ENCODE measurements at regions not wholly inside any gene's neighbourhood (a gene's known extent, or its start where the extent isn't known, plus 50 kb on each side); places are given as distances from the start of the nearest gene placed in this dataset.

DNA sequence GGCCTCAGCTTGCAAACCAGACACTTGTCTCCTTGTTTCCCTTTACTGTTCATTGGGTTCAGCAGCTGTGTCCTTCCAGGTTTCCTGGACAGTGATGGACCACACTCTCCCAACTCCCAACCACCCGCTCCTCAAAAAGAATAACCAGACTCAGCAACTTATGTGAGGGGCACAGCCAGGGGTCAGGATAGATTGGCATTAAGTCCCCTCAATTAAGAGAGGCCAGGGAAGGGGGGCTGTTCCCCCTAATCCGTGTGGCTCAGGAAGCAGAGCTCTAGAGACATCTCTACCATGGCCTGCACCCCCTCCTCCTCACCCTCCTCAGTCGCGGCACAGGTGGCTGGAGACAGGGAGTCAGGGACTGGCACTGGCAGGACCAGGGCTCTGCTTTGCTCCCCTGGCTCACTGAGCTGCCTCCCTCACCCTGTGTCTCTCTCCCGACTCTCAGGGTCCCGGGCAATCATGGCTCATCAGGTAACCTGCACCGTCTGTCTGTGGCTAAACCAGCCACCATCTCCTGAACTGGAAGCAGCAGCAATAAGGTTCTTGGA is 111.7 kb downstream of the ZNF280B start:
- no peak for DNase-seq (ENCODE audit: low read depth)

- DNase-seq (ENCODE audit: low read depth): no peak
These were observed 111.2 kb downstream of the ZNF280B start for GRCh38 chr22:22397292-22397870.

DNA sequence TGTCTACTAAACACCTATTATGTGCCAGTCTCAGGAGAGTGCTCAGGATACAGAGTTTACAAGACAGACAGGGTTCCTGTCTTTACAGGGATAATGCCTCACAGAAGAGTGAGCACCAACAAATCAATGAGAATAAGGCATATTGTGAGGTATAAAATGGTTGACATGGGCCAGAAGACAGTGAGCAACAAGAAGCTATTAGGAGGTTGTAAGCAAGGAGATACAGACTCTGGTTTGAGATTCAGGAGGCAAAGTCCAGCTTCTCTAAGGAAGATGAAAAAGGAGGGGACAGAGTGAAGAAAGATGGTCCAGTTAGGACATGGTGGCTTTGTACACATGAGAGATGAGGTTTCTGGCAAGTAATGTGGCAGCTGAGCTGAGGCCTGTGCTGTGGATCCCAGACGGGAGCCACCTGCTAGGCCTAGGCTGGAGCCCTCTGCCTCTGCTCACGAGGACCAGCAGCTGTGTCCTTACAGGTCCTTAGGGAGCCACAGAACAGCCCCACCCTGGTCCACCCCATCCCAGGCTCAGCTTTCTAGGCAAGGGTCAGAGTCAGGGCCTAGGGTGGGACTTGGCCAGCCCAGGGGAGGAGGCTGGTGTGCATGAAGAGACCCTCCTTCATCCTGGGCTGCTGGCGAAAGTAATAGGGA is 110.5 kb downstream of the ZNF280B start:
- no peak for DNase-seq (ENCODE audit: low read depth)

- DNase-seq (ENCODE audit: low read depth): no peak
These were observed 109.8 kb downstream of the ZNF280B start for GRCh38 chr22:22398530-22399327.

GRCh38 chr22:22400099-22400498 is 108.4 kb downstream of the ZNF280B start:
- DNase-seq (ENCODE audit: low read depth): no peak

DNA sequence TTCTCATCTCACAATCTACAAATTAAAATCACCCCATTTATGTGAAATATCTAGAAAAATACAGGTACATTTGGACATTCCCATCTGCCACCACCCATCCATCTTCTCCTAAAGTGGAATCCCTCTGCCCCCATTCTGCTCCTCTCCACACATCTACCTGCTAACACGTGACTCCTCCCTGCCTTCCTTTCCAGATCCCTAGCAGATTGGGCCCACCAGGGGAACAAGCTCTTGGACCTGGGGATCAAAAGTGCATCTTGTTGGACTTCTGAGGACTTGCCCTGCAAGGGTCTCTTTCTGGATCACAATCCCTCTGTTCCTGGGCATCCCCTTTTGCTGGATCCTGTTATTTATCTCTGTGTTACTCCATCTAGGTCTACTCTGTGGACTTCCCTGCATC is 107.6 kb downstream of the ZNF280B start:
- DNase-seq (ENCODE audit: low read depth): no peak

- no peak for DNase-seq (ENCODE audit: low read depth)
These were observed 107.2 kb downstream of the ZNF280B start for GRCh38 chr22:22401381-22401780.

DNA sequence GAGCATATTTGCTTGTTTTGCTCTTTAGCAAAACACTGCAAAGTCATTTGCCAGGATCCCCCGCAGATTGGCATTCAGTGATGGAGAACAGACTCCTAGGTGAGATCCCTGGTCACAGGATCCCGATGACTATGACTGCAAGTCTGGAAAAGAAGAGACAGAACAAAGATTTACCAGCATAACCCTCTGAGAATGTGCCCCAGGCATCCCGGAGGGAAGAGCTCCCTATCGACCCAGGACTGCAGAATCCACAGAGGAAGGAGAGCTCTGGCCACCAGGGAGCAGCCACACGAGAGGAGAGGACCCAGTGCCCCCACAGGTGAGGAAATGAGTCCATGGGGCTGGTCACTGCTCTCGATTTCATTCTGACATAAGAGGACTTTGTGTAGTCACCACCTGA is 105.2 kb downstream of the ZNF280B start:
- no peak for DNase-seq (ENCODE audit: low read depth)

DNA sequence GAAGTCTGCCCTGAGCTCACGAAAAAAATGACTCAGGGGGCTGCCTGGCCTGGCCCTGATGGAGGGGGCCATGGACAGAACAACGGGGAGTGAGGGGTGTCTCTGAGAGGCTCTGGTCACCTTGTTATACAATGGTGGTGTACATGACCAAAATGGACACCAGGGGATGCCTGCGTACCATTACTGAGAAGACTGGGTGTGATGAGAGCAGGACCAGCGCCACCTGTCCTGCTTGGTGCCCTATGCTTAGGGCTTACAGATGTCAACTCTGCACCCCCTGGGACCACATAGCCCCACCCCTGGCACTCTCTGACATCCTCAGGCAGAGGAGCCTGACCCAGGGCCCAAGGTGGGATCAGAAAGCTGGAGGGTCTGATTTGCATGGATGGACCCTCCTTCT is 104.8 kb downstream of the ZNF280B start:
- DNase-seq (ENCODE audit: low read depth): no peak

DNA sequence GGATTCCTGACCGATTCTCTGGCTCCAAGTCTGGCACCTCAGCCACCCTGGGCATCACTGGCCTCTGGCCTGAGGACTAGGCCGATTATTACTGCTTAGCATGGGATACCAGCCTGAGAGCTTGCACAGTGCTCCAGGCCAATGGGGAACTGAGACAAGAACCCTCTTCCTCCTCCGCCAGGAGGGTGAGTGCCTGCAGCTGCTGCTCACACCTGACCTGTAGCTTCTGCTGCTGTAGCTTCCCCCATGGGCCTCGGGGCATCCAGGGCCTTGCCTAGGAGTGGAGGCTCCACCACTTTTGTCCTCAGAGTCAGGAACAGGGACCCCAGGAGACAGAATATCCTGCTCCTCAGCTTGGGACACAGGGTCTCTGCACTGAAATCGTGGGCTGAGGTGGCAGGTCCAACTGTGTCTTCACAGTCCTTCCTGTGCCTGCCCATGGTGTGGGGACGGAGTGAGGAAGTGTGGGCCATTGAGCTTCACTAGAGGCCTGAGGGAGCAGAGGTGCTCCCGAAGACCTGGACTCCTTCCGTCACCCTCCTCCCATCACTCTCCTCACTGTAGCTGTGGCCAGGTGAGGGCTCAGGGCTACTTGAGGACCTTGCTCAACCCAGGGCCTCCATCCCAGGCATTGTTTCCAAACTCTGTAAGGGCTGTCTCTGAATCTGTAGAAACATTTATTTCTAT is 103.8 kb downstream of the ZNF280B start:
- no peak for DNase-seq (ENCODE audit: low read depth)

GRCh38 chr22:22406445-22407027 is 102.0 kb downstream of the ZNF280B start:
- no peak for DNase-seq (ENCODE audit: low read depth)

GRCh38 chr22:22407061-22407460 is 101.5 kb downstream of the ZNF280B start:
- DNase-seq (ENCODE audit: low read depth): no peak

- DNase-seq (ENCODE audit: low read depth): no peak
These were observed 100.3 kb downstream of the ZNF280B start for GRCh38 chr22:22408269-22408668.

GRCh38 chr22:22408731-22409696 is 99.5 kb downstream of the ZNF280B start:
- no peak for DNase-seq (ENCODE audit: low read depth)

GRCh38 chr22:22410121-22410520 is 98.4 kb downstream of the ZNF280B start:
- no peak for DNase-seq (ENCODE audit: low read depth)

- no peak for DNase-seq (ENCODE audit: low read depth)
These were observed 97.9 kb downstream of the ZNF280B start for GRCh38 chr22:22410677-22411076.

GRCh38 chr22:22414266-22414665 is 94.3 kb downstream of the ZNF280B start:
- no peak for DNase-seq (ENCODE audit: low read depth)

DNA sequence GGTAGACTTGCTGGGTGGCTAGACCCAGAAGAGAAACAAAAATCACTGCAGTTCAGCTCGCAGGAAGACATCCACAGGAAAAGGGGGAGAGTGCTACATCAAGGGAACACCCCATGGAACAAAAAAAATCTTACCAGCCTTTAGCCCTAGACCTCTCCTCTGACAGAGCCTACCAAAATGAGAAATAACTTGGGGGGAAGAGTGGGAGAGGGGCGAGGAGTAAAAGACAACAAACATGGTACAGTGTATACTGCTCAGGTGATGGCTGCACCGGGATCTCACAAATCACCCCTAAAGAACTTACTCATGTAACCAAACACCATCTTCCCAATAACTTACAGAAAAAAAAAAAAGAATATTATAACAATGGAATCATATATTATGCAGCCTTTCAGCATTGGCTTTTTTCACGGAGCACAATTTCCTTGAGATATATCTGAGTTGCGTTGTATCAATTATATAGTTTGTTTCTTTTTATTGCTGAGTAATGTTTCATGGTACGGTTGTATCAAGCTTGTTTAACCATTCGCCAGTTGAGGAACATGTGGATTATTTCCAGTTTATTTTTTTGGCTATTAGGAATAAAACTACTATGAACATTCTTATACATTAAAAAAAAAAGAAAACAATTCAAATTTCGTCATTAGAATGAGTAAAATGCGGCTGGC is 90.9 kb downstream of the ZNF280B start:
- DNase-seq (ENCODE audit: low read depth): no peak

DNA sequence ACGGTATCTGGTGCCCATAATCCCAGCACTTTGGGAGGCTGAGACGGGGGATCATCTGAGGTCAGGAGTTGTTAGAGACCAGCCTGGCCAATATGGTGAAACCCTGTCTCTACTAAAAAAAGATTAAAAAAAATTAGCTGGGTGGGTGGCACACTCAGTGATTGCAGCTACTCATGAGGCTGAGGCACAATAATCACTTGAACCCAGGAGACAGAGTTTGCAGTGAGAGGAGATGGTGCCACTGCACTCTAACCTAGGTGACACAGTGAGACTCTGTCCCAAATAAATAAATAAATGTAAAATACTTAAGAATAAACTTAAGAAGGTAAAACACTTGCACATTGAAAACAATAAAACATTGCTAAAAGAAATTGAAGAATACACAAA is 90.4 kb downstream of the ZNF280B start:
- DNase-seq (ENCODE audit: low read depth): no peak

DNA sequence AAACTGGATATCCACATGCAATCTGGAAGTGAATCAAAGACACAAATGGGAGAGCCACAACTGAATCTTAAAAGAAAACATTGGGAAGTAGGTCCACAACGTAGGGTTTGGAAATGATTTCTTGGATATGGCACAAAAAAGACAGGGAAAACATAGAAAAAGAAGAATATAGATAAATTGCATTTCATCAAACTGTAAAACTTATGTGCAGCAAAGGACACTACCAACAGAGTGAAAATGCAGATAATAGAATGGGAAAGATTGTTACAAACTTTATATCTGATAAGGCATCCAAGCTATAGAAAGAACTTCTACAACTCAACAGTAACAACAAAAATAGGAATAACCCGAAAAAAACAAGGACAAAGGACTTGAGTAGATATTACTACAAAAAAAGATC is 89.6 kb downstream of the ZNF280B start:
- no peak for DNase-seq (ENCODE audit: low read depth)
